Ureter (tissue), 1 donor: ENCODE measurements at regions not wholly inside any gene's neighbourhood (a gene's known extent, or its start where the extent isn't known, plus 50 kb on each side); places are given as distances from the start of the nearest gene placed in this dataset.
"Not testable (repeated sequence)": the region's sequence is repeated elsewhere in the genome, so short reads cannot be mapped to it uniquely, and the experiment has no call there.

Experiments used
- DNase-seq: peaks from one replicate; pipeline ENCODE4 v3.0.0-alpha.2; 2020; ENCODE audit warnings: low spot score
- donor health status: DM: yes; HTN: yes; CAD: no.

DNA sequence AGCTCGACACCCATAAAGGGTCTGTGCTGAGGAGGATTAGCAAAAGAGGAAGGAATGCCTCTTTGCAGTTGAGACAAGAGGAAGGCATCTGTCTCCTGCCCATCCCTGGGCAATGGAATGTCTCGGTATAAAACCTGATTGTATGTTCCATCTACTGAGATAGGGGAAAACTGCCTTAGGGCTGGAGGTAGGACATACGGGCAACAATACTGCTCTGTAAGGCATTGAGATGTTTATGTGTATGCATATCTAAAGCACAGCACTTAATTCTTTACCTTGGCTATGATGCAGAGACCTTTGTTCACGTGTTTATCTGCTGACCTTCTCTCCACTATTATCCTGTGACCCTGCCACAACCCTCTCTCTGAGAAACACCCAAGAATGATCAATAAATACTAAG lies 210.7 kb downstream of the POTED start:
- not testable (repeated sequence) for DNase-seq

DNA sequence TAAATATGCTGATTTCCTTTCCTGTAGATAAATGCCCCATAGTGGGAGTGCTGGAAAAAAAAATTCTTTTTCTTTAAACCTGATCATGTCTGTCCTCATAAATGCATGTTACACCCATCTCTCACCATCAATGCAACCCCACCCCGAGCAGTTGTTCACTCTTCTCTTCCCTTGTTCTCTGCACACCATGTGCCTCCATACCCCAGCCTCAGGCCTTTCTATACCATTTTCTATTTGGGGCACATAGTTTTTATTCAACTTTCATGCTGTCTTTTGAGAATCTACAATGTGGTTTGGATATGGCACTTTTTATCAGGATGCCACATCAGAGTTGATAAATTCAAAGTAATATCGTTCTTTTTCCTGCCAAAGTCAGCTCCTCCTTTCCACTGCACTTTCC lies 202.6 kb downstream of the POTED start:
- DNase-seq: not testable (repeated sequence)

DNA sequence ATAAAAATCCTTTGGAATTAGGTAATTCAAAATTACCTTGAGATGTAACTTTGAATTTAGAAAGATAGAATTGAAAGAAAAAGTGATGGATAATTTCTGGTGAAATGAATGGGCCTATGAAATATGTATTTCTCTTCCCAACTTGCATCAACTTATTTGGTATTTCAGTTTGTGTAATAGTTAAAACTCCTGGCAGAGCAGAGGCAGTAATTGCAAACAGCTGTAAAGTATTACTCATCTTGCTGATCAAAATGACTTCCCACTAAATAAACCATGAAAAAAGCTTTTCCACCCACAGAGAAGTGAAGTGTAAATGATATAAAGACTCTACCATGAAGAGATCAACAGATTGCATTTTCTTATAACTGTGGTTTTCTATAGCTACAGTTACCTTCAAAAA lies 201.0 kb downstream of the POTED start:
- DNase-seq: not testable (repeated sequence)

DNA sequence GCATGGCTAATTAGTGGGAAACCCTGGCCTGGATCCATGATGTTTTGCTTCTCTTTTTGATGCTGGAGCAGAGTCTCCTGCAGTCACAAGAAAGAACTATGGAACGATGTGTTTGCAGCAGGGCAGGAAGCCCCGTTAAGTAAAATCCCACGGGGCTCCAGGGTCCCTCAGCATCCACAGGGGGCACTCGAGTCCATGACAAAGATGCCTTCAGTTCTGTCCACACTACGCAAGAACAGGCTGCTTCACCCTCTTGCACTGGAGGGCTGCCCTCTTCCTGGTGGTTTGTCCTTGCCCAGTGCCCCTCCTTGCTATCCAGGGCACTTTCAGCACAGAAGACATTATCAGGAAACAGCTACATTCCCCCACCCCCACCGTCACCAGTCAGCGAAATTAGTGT lies 196.9 kb downstream of the POTED start:
- not testable (repeated sequence) for DNase-seq

DNA sequence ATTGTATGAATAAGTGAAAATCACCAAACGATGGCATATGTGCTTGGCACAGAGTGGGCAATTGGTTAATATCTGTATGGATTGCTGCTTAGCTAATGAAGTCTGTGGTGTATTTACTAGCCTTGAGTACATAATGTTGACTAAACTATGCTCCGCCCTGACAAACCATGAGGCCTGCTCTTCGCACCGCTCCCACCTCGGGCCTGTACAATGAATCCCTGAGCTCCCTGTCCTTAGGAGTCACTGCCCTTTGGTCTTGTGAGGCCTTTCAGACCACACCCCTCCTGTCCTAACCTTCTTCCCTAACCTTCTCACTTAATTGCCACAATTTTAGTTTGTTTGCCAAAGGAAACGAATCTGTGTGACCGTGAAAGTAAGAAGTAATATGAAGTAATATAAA lies 193.2 kb downstream of the POTED start:
- not testable (repeated sequence) for DNase-seq
